Erythroblast (primary cell): ENCODE measurements at regions not wholly inside any gene's neighbourhood (a gene's known extent, or its start where the extent isn't known, plus 50 kb on each side); places are given as distances from the start of the nearest gene placed in this dataset.

Experiments
- GATA1 ChIP-seq: IDR thresholded peaks from 2 replicates; pipeline ENCODE4 v1.6.1; 2011; ENCODE audit warnings: low read depth, mild to moderate bottlenecking, control low read depth, low read length, moderate library complexity
- POLR2A ChIP-seq: IDR thresholded peaks from 2 replicates; pipeline ENCODE4 v1.6.1; 2011; ENCODE audit warnings: mild to moderate bottlenecking, low read length

DNA sequence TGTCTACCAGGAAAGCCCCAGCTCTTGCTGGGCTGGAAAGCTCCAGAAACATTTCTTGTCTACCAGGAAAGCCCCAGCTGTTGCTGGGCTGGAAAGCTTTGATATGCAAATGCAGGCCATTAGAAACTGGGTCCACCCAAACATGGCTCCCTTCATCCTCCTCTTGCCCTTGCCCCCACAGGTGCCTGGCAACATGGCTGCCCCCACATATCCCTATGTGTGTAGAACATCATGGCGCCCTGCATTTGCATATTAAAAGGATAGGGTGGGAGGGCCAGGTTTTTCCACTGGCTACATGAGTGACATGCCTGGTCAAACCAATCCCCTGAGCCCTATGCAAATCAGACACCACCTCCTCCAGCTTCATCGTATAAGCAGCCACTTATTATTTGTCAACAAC is 455.4 kb upstream of the ARGLU1 start:
- TF ChIP-seq POLR2A, result no peak
- TF ChIP-seq GATA1, result no peak
